ENCODE measurements at regions not wholly inside any gene's neighbourhood (a gene's known extent, or its start where the extent isn't known, plus 50 kb on each side); places are given as distances from the start of the nearest gene placed in this dataset.

DNA sequence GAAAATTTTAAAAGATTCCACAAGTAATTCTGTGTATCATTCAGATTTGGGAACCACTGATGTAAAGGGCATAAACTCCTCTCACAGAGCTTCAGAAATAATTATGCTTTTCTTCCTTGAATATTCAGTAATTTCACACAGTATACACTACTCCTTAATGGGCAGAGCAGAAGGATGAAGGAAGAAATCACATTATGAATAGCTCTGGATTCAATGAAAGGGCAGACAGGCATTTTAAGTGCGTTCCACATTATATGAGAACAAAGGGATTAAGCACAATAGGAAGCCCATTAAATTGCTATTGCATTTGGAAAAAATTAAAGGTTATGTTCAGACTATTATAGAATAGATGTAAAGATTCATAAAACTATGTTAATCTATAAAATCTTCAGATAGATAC, 142.6 kb downstream of the PDHA2 start:
- DNase-seq (ENCODE audit: low spot score in 2 of 2): no peak
- TF ChIP-seq CTCF (IDR thresholded peaks at IDR 0.05) (no peak), POLR2A (IDR thresholded peaks at IDR 0.05) (no peak)
- WGBS, 2 donors: 53 to 69% methylated on average over 1 of the region's 1 CpG
- no peak overlapping the region for H3K4me3 ChIP-seq (ENCODE audit: low read depth, poor library complexity, severe bottlenecking)
- intact Hi-C loops (cut with DNase I; ENCODE audit: low total_unique reads): no loop called here

- no peak overlapping the region for H3K4me3 ChIP-seq (ENCODE audit: low read depth, poor library complexity, severe bottlenecking)
- 81 to 82% methylated on average over 6 of the region's 6 CpGs for WGBS, 2 donors
Observed at GRCh38 chr4:95984081-95984480, 144.2 kb downstream of the PDHA2 start.

DNA sequence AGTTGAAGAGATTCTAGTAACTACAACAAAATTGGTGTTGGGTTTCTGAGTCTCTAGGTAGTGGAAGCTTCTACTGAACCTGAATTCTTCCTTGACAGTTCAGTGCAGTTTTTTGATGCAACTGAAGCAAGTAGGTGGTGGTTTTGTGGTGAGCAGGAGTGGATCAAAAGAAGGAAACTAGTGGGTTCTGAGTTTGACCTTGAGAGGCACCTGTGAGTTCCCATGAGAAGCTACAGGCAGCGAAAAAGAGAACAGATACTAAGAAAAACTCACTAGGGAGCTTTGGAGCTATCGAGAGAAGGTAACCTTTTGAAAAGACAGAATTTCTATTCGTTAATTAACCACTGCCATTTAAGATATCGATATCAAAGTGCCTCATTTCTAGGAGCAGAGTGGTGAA, 145.2 kb downstream of the PDHA2 start:
- TF ChIP-seq CTCF (IDR thresholded peaks at IDR 0.05) (no peak), POLR2A (IDR thresholded peaks at IDR 0.05) (no peak)
- intact Hi-C loops (cut with DNase I; ENCODE audit: low total_unique reads): no loop called here
- H3K4me3 ChIP-seq (ENCODE audit: low read depth, poor library complexity, severe bottlenecking): no peak overlapping the region
- 69 to 82% methylated on average over 4 of the region's 4 CpGs for WGBS, 2 donors
- DNase-seq (ENCODE audit: low spot score in 2 of 2): no peak

More at GRCh38 chr4:95984081-95984480, 144.2 kb downstream of the PDHA2 start:
- no peak for DNase-seq (ENCODE audit: low spot score in 2 of 2)
- no peak for TF ChIP-seq POLR2A (IDR thresholded peaks at IDR 0.05)
- intact Hi-C loops (cut with DNase I; ENCODE audit: low total_unique reads): no loop called here

- TF ChIP-seq POLR2A (IDR thresholded peaks at IDR 0.05) (no peak), CTCF (IDR thresholded peaks at IDR 0.05) (no peak)
- 76 to 91% methylated on average over 4 of the region's 4 CpGs for WGBS, 2 donors
- intact Hi-C loops (cut with DNase I; ENCODE audit: low total_unique reads): no loop called here
- DNase-seq (ENCODE audit: low spot score in 2 of 2): no peak
- no peak overlapping the region for H3K4me3 ChIP-seq (ENCODE audit: low read depth, poor library complexity, severe bottlenecking)
Observed at GRCh38 chr4:95985791-95986550, 146.1 kb downstream of the PDHA2 start.

DNA sequence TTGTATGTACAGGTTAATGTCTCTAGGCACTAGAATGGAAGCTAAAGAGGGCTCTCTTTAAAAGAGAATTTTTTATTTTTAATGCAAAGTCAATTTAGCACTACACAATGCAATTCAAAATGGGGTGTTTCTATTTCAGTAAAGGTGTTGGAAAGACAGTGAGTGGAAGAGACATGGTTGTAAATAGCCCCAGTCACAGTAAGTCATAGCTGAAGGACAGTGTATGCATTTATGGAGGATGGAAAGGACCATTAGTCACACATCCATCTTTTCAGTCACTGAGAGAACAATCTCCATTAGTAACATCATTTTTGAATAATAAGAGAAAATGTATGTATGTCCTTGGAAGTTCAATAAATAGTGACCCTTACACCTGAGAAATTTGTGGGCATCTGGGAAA, 148.0 kb downstream of the PDHA2 start:
- DNase-seq (ENCODE audit: low spot score in 2 of 2): no peak
- intact Hi-C loops (cut with DNase I; ENCODE audit: low total_unique reads): no loop called here
- no peak overlapping the region for H3K4me3 ChIP-seq (ENCODE audit: low read depth, poor library complexity, severe bottlenecking)
- no peak for TF ChIP-seq POLR2A (IDR thresholded peaks at IDR 0.05)
- TF ChIP-seq CTCF (IDR thresholded peaks at IDR 0.05): no peak

DNA sequence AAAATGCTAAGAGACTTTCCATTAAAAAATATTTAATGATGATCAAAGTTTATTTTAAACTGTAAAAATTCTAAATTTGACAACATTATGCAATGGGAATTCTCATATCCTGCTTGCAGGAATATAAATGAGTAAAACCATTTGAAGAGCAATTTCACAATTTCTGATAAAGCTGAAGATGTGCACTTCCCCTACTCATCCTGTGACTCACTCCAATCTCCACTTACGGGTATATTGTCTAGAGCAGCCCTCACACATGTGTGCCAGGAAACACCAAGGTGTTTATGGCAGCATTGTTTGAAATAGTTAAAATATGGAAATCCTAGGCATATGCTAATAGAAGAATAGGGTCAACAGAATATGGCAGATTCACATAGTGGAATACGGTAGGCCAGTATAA, 158.4 kb downstream of the PDHA2 start:
- 86 to 94% methylated on average over 2 of the region's 2 CpGs for WGBS, 2 donors
- H3K4me3 ChIP-seq (ENCODE audit: low read depth, poor library complexity, severe bottlenecking): no peak overlapping the region
- intact Hi-C loops (cut with DNase I; ENCODE audit: low total_unique reads): no loop called here
- TF ChIP-seq POLR2A (IDR thresholded peaks at IDR 0.05) (no peak), CTCF (IDR thresholded peaks at IDR 0.05) (no peak)
- no peak for DNase-seq (ENCODE audit: low spot score in 2 of 2)
